ENCODE measurements at regions not wholly inside any gene's neighbourhood (a gene's known extent, or its start where the extent isn't known, plus 50 kb on each side); places are given as distances from the start of the nearest gene placed in this dataset.

GRCh38 chr4:111108153-111108552 lies 485.3 kb upstream of the PITX2 start:
- no peak overlapping the region for H3K4me2 ChIP-seq (ENCODE audit: insufficient read depth in 1 of 2, low read depth in 2 of 2, low read length in 2 of 2)
- no peak overlapping the region for H4K91ac ChIP-seq (replicated peaks; ENCODE audit: insufficient read length, low read length)
- no peak overlapping the region for H3K18ac ChIP-seq (ENCODE audit: extremely low read depth, low read length)
- no peak overlapping the region for H2BK12ac ChIP-seq (ENCODE audit: low read depth, low read length)
- no peak overlapping the region for H3K23ac ChIP-seq (ENCODE audit: insufficient read length)
- H3K27me3 ChIP-seq (replicated peaks in 1 of 4; ENCODE audit: control insufficient read depth in 3 of 4, extremely low read depth in 1 of 4, insufficient read depth in 3 of 4, low read length in 3 of 4), result no peaks in the 10 kb centered on the region
- no peaks in the 10 kb centered on the region for H4K20me1 ChIP-seq (replicated peaks in 1 of 2; ENCODE audit: control insufficient read depth in 1 of 2, insufficient read depth in 2 of 2, low read length in 2 of 2)
- H2BK20ac ChIP-seq (ENCODE audit: low read length), result no peak overlapping the region
- no peak overlapping the region for H2BK120ac ChIP-seq (replicated peaks; ENCODE audit: low read depth, low read length)
- ChIA-PET POLR2A (ENCODE audit: partially characterized antibody) (no interaction called here), CTCF (ENCODE audit: partially characterized antibody) (interaction anchor here (1.5 kb wide), 1 partner anchor 62 kb away, joined by 3 read pairs; no protein-coding TSS in a partner anchor)
- no peak overlapping the region for H3K56ac ChIP-seq (replicated peaks; ENCODE audit: insufficient read length, low read depth, low read length)
- TF ChIP-seq TAF1 (IDR thresholded peaks at IDR 0.05; ENCODE audit: low read depth, low read length) (no peak), CTBP2 (IDR thresholded peaks at IDR 0.05; ENCODE audit: borderline replicate concordance, insufficient read depth, insufficient read length, low read length) (no peak), SP1 (IDR thresholded peaks at IDR 0.05; ENCODE audit: low read depth, low read length) (no peak), NRF1 (IDR thresholded peaks at IDR 0.05; ENCODE audit: low read depth, low read length) (no peak), SP4 (IDR thresholded peaks at IDR 0.05; ENCODE audit: low read length) (no peak), SIRT6 (IDR thresholded peaks at IDR 0.05; ENCODE audit: low read length) (no peak), NANOG (IDR thresholded peaks at IDR 0.05; ENCODE audit: insufficient read depth, low read depth, low read length, poor library complexity, severe bottlenecking) (no peak)
- no peaks in the 10 kb centered on the region for H3K4me1 ChIP-seq (replicated peaks in 1 of 4; ENCODE audit: control insufficient read depth in 3 of 4, insufficient read depth in 4 of 4, low read length in 3 of 4)
- H2AFZ ChIP-seq (ENCODE audit: low read length), result no peak overlapping the region
- H4K5ac ChIP-seq (ENCODE audit: insufficient read length, low read depth, low read length), result no peak overlapping the region
- no peak overlapping the region for H3K4ac ChIP-seq (replicated peaks; ENCODE audit: insufficient read length, low read depth, low read length)
- no peaks in the 10 kb centered on the region for H3K79me2 ChIP-seq (ENCODE audit: control insufficient read depth in 1 of 2, insufficient read depth in 2 of 2, low read length in 2 of 2)
- WGBS, 2 experiments (ENCODE audit: extremely low coverage in 1 of 2, insufficient coverage in 1 of 2, insufficient read length in 1 of 2, insufficient replicate concordance in 2 of 2, low coverage in 1 of 2, low lambda C conversion rate in 2 of 2, missing lambda C conversion rate in 1 of 2), result 92% methylated on average over 1 of the region's 1 CpG; no CpG with 5 or more reads in 1 of the 2 experiments
- H3K23me2 ChIP-seq (ENCODE audit: low read depth, low read length), result no peaks in the 10 kb centered on the region
- no peak overlapping the region for H2AK5ac ChIP-seq (ENCODE audit: low read depth, low read length)
- no peak overlapping the region for H3K4me3 ChIP-seq (ENCODE audit: extremely low read depth in 1 of 4, insufficient read depth in 2 of 4, low read depth in 3 of 4, low read length in 4 of 4)
- H4K8ac ChIP-seq (ENCODE audit: extremely low read depth, insufficient read depth, low read length), result no peak overlapping the region
- FAIRE-seq (no peak), DNase-seq (ENCODE audit: low read depth in 1 of 2, low spot score in 2 of 2) (no peak)
- H3K36me3 ChIP-seq (ENCODE audit: control insufficient read depth in 2 of 4, insufficient read depth in 4 of 4, low read length in 3 of 4), result no peaks in the 10 kb centered on the region
- H3K27ac ChIP-seq (ENCODE audit: low read depth, low read length), result no peak overlapping the region
- H2BK5ac ChIP-seq (ENCODE audit: low read depth, low read length), result no peak overlapping the region
- H3K79me1 ChIP-seq (ENCODE audit: low read depth, low read length), result no peaks in the 10 kb centered on the region
- no peak overlapping the region for H3K14ac ChIP-seq (ENCODE audit: insufficient read length)
- no peaks in the 10 kb centered on the region for H3K9me3 ChIP-seq (ENCODE audit: insufficient read depth in 2 of 2, low read depth in 1 of 2, low read length in 1 of 2)
- H3K9ac ChIP-seq (replicated peaks in 1 of 4; ENCODE audit: extremely low read depth in 1 of 4, low read depth in 3 of 4, low read length in 3 of 4), result no peak overlapping the region
- no peak overlapping the region for H2BK15ac ChIP-seq (ENCODE audit: low read length)
